Fibroblast of lung (primary cell): ENCODE measurements at regions not wholly inside any gene's neighbourhood (a gene's known extent, or its start where the extent isn't known, plus 50 kb on each side); places are given as distances from the start of the nearest gene placed in this dataset.

Source experiments
- DNase-seq, 2 donors: peaks; one replicate each; pipeline versions ENCODE4 v3.0.0 to v3.0.0-alpha.2; 2010; ENCODE audit warnings: low read depth in 2 of 2
- H2AFZ ChIP-seq: 2 replicates; pipeline ENCODE4 v1.5.1; 2012; ENCODE audit warnings: low read length, control low read depth, inconsistent platforms
- H3K27ac ChIP-seq: 2 replicates; pipeline ENCODE4 v1.5.1; 2011; ENCODE audit warnings: low read length, control low read depth; ENCODE audit not compliant: insufficient read depth
- H3K27me3 ChIP-seq: 2 replicates; pipeline ENCODE4 v1.5.1; 2011; ENCODE audit warnings: mild to moderate bottlenecking, low read length; ENCODE audit not compliant: control insufficient read depth, insufficient read depth
- H3K36me3 ChIP-seq: 2 replicates; pipeline ENCODE4 v1.5.1; 2011; ENCODE audit warnings: low read length; ENCODE audit not compliant: control insufficient read depth, insufficient read depth
- H3K4me1 ChIP-seq: 2 replicates; pipeline ENCODE4 v1.5.1; 2011; ENCODE audit warnings: low read length; ENCODE audit not compliant: control insufficient read depth, insufficient read depth; ENCODE audit errors: extremely low read depth
- H3K4me2 ChIP-seq: 2 replicates; pipeline ENCODE4 v1.5.1; 2011; ENCODE audit warnings: low read length, control low read depth; ENCODE audit not compliant: insufficient read depth; ENCODE audit errors: extremely low read depth
- H3K4me3 ChIP-seq, 4 experiments: fragments of 200-600 bp in 1 of 4; sonication (generic) in 1 of 4; replicated peaks in 1 of 4; 2 replicates each; pipeline ENCODE4 v1.5.1; 2011 to 2016; ENCODE audit warnings: low read length in 4 of 4, low read depth in 3 of 4, mild to moderate bottlenecking in 3 of 4, control low read depth in 2 of 4, inconsistent platforms in 1 of 4, mixed read lengths in 1 of 4; ENCODE audit not compliant: insufficient read depth in 1 of 4; ENCODE audit errors: control extremely low read depth in 1 of 4
- H3K79me2 ChIP-seq: 2 replicates; pipeline ENCODE4 v1.5.1; 2012; ENCODE audit warnings: mild to moderate bottlenecking, low read length, inconsistent platforms; ENCODE audit not compliant: control insufficient read depth, insufficient read depth
- H3K9ac ChIP-seq: 2 replicates; pipeline ENCODE4 v1.5.1; 2011; ENCODE audit warnings: mild to moderate bottlenecking, low read length, control low read depth; ENCODE audit not compliant: insufficient read depth
- H3K9me3 ChIP-seq: 2 replicates; pipeline ENCODE4 v1.5.1; 2012; ENCODE audit warnings: low read depth, low read length; ENCODE audit not compliant: control insufficient read depth, insufficient read depth
- H4K20me1 ChIP-seq: 2 replicates; pipeline ENCODE4 v1.5.1; 2011; ENCODE audit warnings: low read length; ENCODE audit not compliant: control insufficient read depth, insufficient read depth; ENCODE audit errors: extremely low read depth
- CTCF ChIP-seq, 2 donors: IDR thresholded peaks in 1 of 2; conservative IDR thresholded peaks in 1 of 2; 1 replicate in 1 of 2; 2 replicates in 1 of 2; pipeline ENCODE4 v1.5.1; 2011 to 2012; ENCODE audit warnings: low read length in 2 of 2, control low read depth in 1 of 2, inconsistent platforms in 1 of 2, low read depth in 1 of 2, mild to moderate bottlenecking in 1 of 2
- EZH2 ChIP-seq: IDR thresholded peaks from 2 replicates; pipeline ENCODE4 v1.5.1; 2012; ENCODE audit warnings: low read length, control low read depth, mild to moderate bottlenecking; ENCODE audit errors: missing control alignments

DNA sequence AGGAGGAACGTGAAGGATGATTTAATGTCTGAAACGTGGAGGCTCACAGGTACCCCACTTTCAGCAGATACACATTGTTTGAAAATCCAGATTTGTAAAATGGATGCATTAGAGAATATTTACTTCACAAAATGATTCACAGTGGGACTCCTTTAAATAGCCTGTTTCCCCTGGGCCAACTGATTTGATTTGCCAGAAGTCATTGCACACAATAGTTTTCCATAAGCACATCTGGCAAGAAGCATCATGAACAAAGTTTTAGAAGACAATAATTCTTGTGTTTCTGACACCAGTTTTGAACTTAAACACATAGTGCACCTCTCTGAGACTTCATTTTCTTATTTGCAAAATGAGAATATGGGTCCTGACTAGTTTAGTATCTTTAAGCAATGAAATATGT, 451.4 kb upstream of the SLC14A2 start:
- Histone ChIP-seq H3K9me3 (no peaks in the 10 kb centered on the region), H2AFZ (no peak overlapping the region), H3K79me2 (no peaks in the 10 kb centered on the region), H3K27me3 (no peaks in the 10 kb centered on the region), H3K4me2 (no peak overlapping the region), H4K20me1 (no peaks in the 10 kb centered on the region), H3K9ac (no peak overlapping the region), H3K27ac (no peak overlapping the region), H3K36me3 (no peaks in the 10 kb centered on the region), H3K4me3 (no peak overlapping the region), H3K4me1 (peaks cover 21% of the 10 kb centered on the region)
- TF ChIP-seq CTCF (conservative IDR thresholded peaks at IDR 0.05 in 1 of 2, IDR thresholded peaks at IDR 0.05 in 1 of 2; ENCODE audit: low read depth in 1 of 2, low read length in 2 of 2) (no peak), EZH2 (no peak)
- DNase-seq: no peak

- no peaks in the 10 kb centered on the region for H3K9me3 ChIP-seq
- DNase-seq: peak; percentile 12 to 46
- H3K27me3 ChIP-seq: no peaks in the 10 kb centered on the region
- H3K79me2 ChIP-seq: no peaks in the 10 kb centered on the region
- no peak overlapping the region for H3K27ac ChIP-seq
- no peak overlapping the region for H3K4me3 ChIP-seq
- H3K36me3 ChIP-seq: no peaks in the 10 kb centered on the region
- H3K9ac ChIP-seq: no peak overlapping the region
- no peaks in the 10 kb centered on the region for H4K20me1 ChIP-seq
- peaks cover 26% of the 10 kb centered on the region for H3K4me1 ChIP-seq
- no peak overlapping the region for H2AFZ ChIP-seq
- no peak overlapping the region for H3K4me2 ChIP-seq
- TF ChIP-seq CTCF (conservative IDR thresholded peaks at IDR 0.05 in 1 of 2, IDR thresholded peaks at IDR 0.05 in 1 of 2; ENCODE audit: low read depth in 1 of 2, low read length in 2 of 2) (no peak), EZH2 (no peak)
Measured at GRCh38 chr18:45164551-45164950, 450.7 kb upstream of the SLC14A2 start.

- no peak overlapping the region for H3K9ac ChIP-seq
- H3K9me3 ChIP-seq: no peaks in the 10 kb centered on the region
- H3K4me3 ChIP-seq: no peak overlapping the region
- H3K36me3 ChIP-seq: no peaks in the 10 kb centered on the region
- no peaks in the 10 kb centered on the region for H4K20me1 ChIP-seq
- DNase-seq: peak in 1 of 2 donors; percentile 51
- H2AFZ ChIP-seq: no peak overlapping the region
- H3K27me3 ChIP-seq: no peaks in the 10 kb centered on the region
- H3K4me2 ChIP-seq: no peak overlapping the region
- H3K4me1 ChIP-seq: peaks cover 26% of the 10 kb centered on the region
- no peaks in the 10 kb centered on the region for H3K79me2 ChIP-seq
- no peak for TF ChIP-seq EZH2
- no peak for TF ChIP-seq CTCF (conservative IDR thresholded peaks at IDR 0.05 in 1 of 2, IDR thresholded peaks at IDR 0.05 in 1 of 2; ENCODE audit: low read depth in 1 of 2, low read length in 2 of 2)
- no peak overlapping the region for H3K27ac ChIP-seq
Measured at GRCh38 chr18:45165176-45165713, 450.0 kb upstream of the SLC14A2 start.
